ENCODE measurements at regions not wholly inside any gene's neighbourhood (a gene's known extent, or its start where the extent isn't known, plus 50 kb on each side); places are given as distances from the start of the nearest gene placed in this dataset.

- TF ChIP-seq, protein P1, sequence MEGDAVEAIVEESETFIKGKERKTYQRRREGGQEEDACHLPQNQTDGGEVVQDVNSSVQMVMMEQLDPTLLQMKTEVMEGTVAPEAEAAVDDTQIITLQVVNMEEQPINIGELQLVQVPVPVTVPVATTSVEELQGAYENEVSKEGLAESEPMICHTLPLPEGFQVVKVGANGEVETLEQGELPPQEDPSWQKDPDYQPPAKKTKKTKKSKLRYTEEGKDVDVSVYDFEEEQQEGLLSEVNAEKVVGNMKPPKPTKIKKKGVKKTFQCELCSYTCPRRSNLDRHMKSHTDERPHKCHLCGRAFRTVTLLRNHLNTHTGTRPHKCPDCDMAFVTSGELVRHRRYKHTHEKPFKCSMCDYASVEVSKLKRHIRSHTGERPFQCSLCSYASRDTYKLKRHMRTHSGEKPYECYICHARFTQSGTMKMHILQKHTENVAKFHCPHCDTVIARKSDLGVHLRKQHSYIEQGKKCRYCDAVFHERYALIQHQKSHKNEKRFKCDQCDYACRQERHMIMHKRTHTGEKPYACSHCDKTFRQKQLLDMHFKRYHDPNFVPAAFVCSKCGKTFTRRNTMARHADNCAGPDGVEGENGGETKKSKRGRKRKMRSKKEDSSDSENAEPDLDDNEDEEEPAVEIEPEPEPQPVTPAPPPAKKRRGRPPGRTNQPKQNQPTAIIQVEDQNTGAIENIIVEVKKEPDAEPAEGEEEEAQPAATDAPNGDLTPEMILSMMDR (conservative IDR thresholded peaks at IDR 0.05; ENCODE audit: low read depth, low read length) = no peak
- TF ChIP-seq EZH2 (IDR thresholded peaks at IDR 0.05; ENCODE audit: borderline replicate concordance, low read depth, low read length, poor library complexity, severe bottlenecking) = no peak
These were observed 106.7 kb upstream of the ITGB1 start for GRCh38 chr10:33064706-33065105.
